ENCODE measurements at regions not wholly inside any gene's neighbourhood (a gene's known extent, or its start where the extent isn't known, plus 50 kb on each side); places are given as distances from the start of the nearest gene placed in this dataset.

- no peaks in the 10 kb centered on the region for H3K4me1 ChIP-seq
- no peaks in the 10 kb centered on the region for H3K27me3 ChIP-seq
- no peak for DNase-seq
- TF ChIP-seq CTCF (IDR thresholded peaks at IDR 0.05) (no peak), POLR2A (IDR thresholded peaks at IDR 0.05) (no peak)
- no peak overlapping the region for H3K27ac ChIP-seq
- WGBS, 2 donors: 38 to 49% methylated on average over 3 of the region's 3 CpGs
- H3K36me3 ChIP-seq: no peaks in the 10 kb centered on the region
- H3K4me3 ChIP-seq: no peak overlapping the region
- no peaks in the 10 kb centered on the region for H3K9me3 ChIP-seq
- intact Hi-C loops (cut with DNase I): no loop called here
Measured at GRCh38 chr7:86978808-86979506, 80.5 kb downstream of the ELAPOR2 start.

- Histone ChIP-seq H3K4me1 (no peaks in the 10 kb centered on the region), H3K4me3 (no peak overlapping the region), H3K27me3 (no peaks in the 10 kb centered on the region), H3K27ac (no peak overlapping the region), H3K36me3 (no peaks in the 10 kb centered on the region), H3K9me3 (no peaks in the 10 kb centered on the region)
- TF ChIP-seq CTCF (IDR thresholded peaks at IDR 0.05) (no peak), POLR2A (IDR thresholded peaks at IDR 0.05) (no peak)
- intact Hi-C loops (cut with DNase I): no loop called here
- no peak for DNase-seq
- 80 to 85% methylated on average over 3 of the region's 3 CpGs for WGBS, 2 donors
Measured at GRCh38 chr7:86976958-86977357, 82.5 kb downstream of the ELAPOR2 start.

GRCh38 chr7:86975914-86976313 is 83.5 kb downstream of the ELAPOR2 start:
- no peaks in the 10 kb centered on the region for H3K4me1 ChIP-seq
- H3K36me3 ChIP-seq: no peaks in the 10 kb centered on the region
- no peak for TF ChIP-seq CTCF (IDR thresholded peaks at IDR 0.05)
- TF ChIP-seq POLR2A (IDR thresholded peaks at IDR 0.05): no peak
- no peaks in the 10 kb centered on the region for H3K27me3 ChIP-seq
- no peak for DNase-seq
- H3K9me3 ChIP-seq: no peaks in the 10 kb centered on the region
- 42 to 56% methylated on average over 1 of the region's 1 CpG for WGBS, 2 donors
- H3K27ac ChIP-seq: no peak overlapping the region
- intact Hi-C loops (cut with DNase I): no loop called here
- H3K4me3 ChIP-seq: no peak overlapping the region

- H3K27me3 ChIP-seq: no peaks in the 10 kb centered on the region
- no peak overlapping the region for H3K27ac ChIP-seq
- H3K4me1 ChIP-seq: no peaks in the 10 kb centered on the region
- no peaks in the 10 kb centered on the region for H3K9me3 ChIP-seq
- intact Hi-C loops (cut with DNase I): no loop called here
- TF ChIP-seq POLR2A (IDR thresholded peaks at IDR 0.05): no peak
- no peak for TF ChIP-seq CTCF (IDR thresholded peaks at IDR 0.05)
- no peak overlapping the region for H3K4me3 ChIP-seq
- no peaks in the 10 kb centered on the region for H3K36me3 ChIP-seq
- no peak for DNase-seq
- WGBS, 2 donors: 89 to 90% methylated on average over 1 of the region's 1 CpG
Measured at GRCh38 chr7:86975449-86975848, 84.0 kb downstream of the ELAPOR2 start.

GRCh38 chr7:86972072-86972471 is 87.4 kb downstream of the ELAPOR2 start:
- intact Hi-C loops (cut with DNase I): no loop called here

More at GRCh38 chr7:86972072-86972471, 87.4 kb downstream of the ELAPOR2 start:
- H3K27me3 ChIP-seq: no peaks in the 10 kb centered on the region
- no peaks in the 10 kb centered on the region for H3K9me3 ChIP-seq
- no peak overlapping the region for H3K27ac ChIP-seq
- H3K4me3 ChIP-seq: no peak overlapping the region
- no peaks in the 10 kb centered on the region for H3K36me3 ChIP-seq
- DNase-seq: no peak
- no peak for TF ChIP-seq CTCF (IDR thresholded peaks at IDR 0.05)
- H3K4me1 ChIP-seq: no peaks in the 10 kb centered on the region
- 76 to 89% methylated on average over 2 of the region's 2 CpGs for WGBS, 2 donors

All from esophagus squamous epithelium (tissue), 5 donors.